ENCODE measurements at regions not wholly inside any gene's neighbourhood (a gene's known extent, or its start where the extent isn't known, plus 50 kb on each side); places are given as distances from the start of the nearest gene placed in this dataset.

DNA sequence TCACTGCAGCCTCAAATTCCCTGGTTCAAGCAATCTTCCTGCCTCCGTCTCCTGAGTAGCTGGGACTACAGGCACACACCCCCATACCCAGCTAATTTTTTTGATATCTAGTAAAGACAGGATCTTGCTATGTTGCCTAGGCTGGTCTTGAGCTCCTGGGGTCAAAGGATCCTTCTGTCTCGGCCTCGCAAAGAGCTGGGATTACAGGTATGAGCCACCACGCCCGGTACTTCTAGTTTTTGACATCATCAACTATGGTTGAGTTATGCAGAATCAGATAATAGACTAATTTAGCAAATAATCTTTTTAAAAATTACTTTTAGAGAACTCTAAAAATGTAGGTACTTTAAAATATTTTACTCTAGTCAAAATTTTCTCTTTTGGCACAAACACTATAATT is 166.2 kb downstream of the SOX4 start:
- TF ChIP-seq POLR2A (IDR thresholded peaks at IDR 0.05) = no peak
- TF ChIP-seq, protein P1, sequence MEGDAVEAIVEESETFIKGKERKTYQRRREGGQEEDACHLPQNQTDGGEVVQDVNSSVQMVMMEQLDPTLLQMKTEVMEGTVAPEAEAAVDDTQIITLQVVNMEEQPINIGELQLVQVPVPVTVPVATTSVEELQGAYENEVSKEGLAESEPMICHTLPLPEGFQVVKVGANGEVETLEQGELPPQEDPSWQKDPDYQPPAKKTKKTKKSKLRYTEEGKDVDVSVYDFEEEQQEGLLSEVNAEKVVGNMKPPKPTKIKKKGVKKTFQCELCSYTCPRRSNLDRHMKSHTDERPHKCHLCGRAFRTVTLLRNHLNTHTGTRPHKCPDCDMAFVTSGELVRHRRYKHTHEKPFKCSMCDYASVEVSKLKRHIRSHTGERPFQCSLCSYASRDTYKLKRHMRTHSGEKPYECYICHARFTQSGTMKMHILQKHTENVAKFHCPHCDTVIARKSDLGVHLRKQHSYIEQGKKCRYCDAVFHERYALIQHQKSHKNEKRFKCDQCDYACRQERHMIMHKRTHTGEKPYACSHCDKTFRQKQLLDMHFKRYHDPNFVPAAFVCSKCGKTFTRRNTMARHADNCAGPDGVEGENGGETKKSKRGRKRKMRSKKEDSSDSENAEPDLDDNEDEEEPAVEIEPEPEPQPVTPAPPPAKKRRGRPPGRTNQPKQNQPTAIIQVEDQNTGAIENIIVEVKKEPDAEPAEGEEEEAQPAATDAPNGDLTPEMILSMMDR (IDR thresholded peaks at IDR 0.05) = no peak

All from breast epithelium (tissue), 3 donors.